Neural progenitor cell (in vitro differentiated cells): ENCODE measurements at regions not wholly inside any gene's neighbourhood (a gene's known extent, or its start where the extent isn't known, plus 50 kb on each side); places are given as distances from the start of the nearest gene placed in this dataset.

ENCODE experiments used
- DNase-seq: peaks from one replicate; pipeline ENCODE4 v3.0.0-alpha.2; 2016; ENCODE audit warnings: low spot score
- H2AFZ ChIP-seq: fragments of 200-600 bp; sonication (generic); replicated peaks from 2 replicates; pipeline ENCODE4 v1.6.1; 2016; ENCODE audit warnings: antibody characterized with exemption
- H3F3A ChIP-seq: fragments of 200-600 bp; sonication (generic); 2 replicates; pipeline ENCODE4 v1.6.1; 2016; ENCODE audit warnings: antibody characterized with exemption, low read depth
- H3K27ac ChIP-seq: fragments of 200-600 bp; sonication (generic); 2 replicates; pipeline ENCODE4 v1.5.1; 2016; ENCODE audit warnings: mild to moderate bottlenecking
- H3K27me3 ChIP-seq: fragments of 200-600 bp; sonication (generic); 2 replicates; pipeline ENCODE4 v1.6.1; 2016; ENCODE audit warnings: mild to moderate bottlenecking, moderate library complexity
- H3K36me3 ChIP-seq: fragments of 200-600 bp; sonication (generic); 2 replicates; pipeline ENCODE4 v1.5.1; 2016
- H3K4me1 ChIP-seq: fragments of 200-600 bp; sonication (generic); 2 replicates; pipeline ENCODE4 v1.6.1; 2016; ENCODE audit warnings: mixed run types
- H3K4me2 ChIP-seq: fragments of 200-600 bp; sonication (generic); 2 replicates; pipeline ENCODE4 v1.6.1; 2016
- H3K4me3 ChIP-seq: fragments of 200-600 bp; sonication (generic); 2 replicates; pipeline ENCODE4 v1.5.1; 2016
- H3K79me2 ChIP-seq: fragments of 200-600 bp; sonication (generic); 2 replicates; pipeline ENCODE4 v1.6.1; 2016; ENCODE audit warnings: low read depth
- H3K9ac ChIP-seq: fragments of 200-600 bp; sonication (generic); 2 replicates; pipeline ENCODE4 v1.6.1; 2016
- H3K9me3 ChIP-seq: fragments of 200-600 bp; sonication (generic); 2 replicates; pipeline ENCODE4 v1.5.1; 2016; ENCODE audit warnings: low read depth
- H4K20me1 ChIP-seq: fragments of 200-600 bp; sonication (generic); 2 replicates; pipeline ENCODE4 v1.6.1; 2016; ENCODE audit warnings: low read depth
- H3K27ac Mint-ChIP-seq: 3 replicates; pipeline ENCODE4 v1.8.0; 2021; ENCODE audit warnings: mixed read lengths
- H3K27me3 Mint-ChIP-seq: 2 replicates; pipeline ENCODE4 v1.8.0; 2022; ENCODE audit warnings: low read depth, mild to moderate bottlenecking, inconsistent platforms, moderate library complexity, mixed read lengths; ENCODE audit not compliant: insufficient read depth
- H3K36me3 Mint-ChIP-seq: 3 replicates; pipeline ENCODE4 v1.8.0; 2021; ENCODE audit warnings: mixed read lengths
- H3K4me1 Mint-ChIP-seq: 3 replicates; pipeline ENCODE4 v1.8.0; 2021; ENCODE audit warnings: mixed read lengths
- H3K4me3 Mint-ChIP-seq: 3 replicates; pipeline ENCODE4 v1.8.0; 2021; ENCODE audit warnings: mild to moderate bottlenecking, moderate library complexity, mixed read lengths
- H3K9me3 Mint-ChIP-seq: 3 replicates; pipeline ENCODE4 v1.8.0; 2020; ENCODE audit warnings: mixed read lengths
- EZH2 ChIP-seq: fragments of 200-600 bp; sonication (generic); IDR thresholded peaks from 2 replicates; pipeline ENCODE4 v1.6.1; 2017; ENCODE audit warnings: antibody characterized with exemption, mild to moderate bottlenecking, moderate library complexity
- EZH2phosphoT487 ChIP-seq: fragments of 200-600 bp; sonication (generic); IDR thresholded peaks from 2 replicates; pipeline ENCODE4 v1.6.1; 2017; ENCODE audit warnings: antibody characterized with exemption
- TF ChIP-seq, protein P1 (sequence below): fragments of 200-600 bp; sonication (generic); IDR thresholded peaks from 2 replicates; pipeline ENCODE4 v1.5.1; 2017; ENCODE audit warnings: antibody characterized with exemption, mild to moderate bottlenecking

DNA sequence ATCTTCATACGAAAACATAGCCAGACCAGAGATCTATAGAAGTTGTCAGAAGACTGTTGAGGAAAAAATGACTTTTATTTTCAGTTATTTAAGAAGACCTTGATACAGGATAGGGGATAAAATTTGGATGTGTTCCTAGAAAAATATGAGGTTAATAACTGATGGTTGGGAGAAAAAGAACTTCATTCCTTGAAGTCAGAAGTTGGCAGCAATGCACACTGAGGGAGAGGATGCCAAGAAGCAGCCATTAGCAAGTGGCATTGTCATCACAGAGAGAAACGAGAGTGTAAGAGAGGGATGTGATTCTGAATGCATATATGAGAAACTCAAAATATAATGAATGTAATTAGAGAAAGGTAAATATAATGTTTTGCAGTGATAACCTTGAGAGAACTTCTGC is 382.1 kb upstream of the EPHA5 start:
- Histone ChIP-seq H3F3A (no peaks in the 10 kb centered on the region), H3K4me1 (peaks cover 5% of the 10 kb centered on the region), H3K27ac (no peak overlapping the region), H2AFZ (no peak overlapping the region), H3K36me3 (no peaks in the 10 kb centered on the region), H3K4me3 (no peak overlapping the region), H3K9ac (no peak overlapping the region), H3K9me3 (no peaks in the 10 kb centered on the region), H3K79me2 (no peaks in the 10 kb centered on the region), H3K4me2 (no peak overlapping the region), H4K20me1 (no peaks in the 10 kb centered on the region), H3K27me3 (no peaks in the 10 kb centered on the region)
- Mint-ChIP-seq H3K27ac (no peak overlapping the region), H3K9me3 (no peaks in the 10 kb centered on the region), H3K36me3 (no peaks in the 10 kb centered on the region), H3K4me3 (no peak overlapping the region), H3K27me3 (no peaks in the 10 kb centered on the region), H3K4me1 (peaks cover 4% of the 10 kb centered on the region)
- TF ChIP-seq EZH2phosphoT487 = no peak
- no peak for TF ChIP-seq EZH2
- TF ChIP-seq, protein P1, sequence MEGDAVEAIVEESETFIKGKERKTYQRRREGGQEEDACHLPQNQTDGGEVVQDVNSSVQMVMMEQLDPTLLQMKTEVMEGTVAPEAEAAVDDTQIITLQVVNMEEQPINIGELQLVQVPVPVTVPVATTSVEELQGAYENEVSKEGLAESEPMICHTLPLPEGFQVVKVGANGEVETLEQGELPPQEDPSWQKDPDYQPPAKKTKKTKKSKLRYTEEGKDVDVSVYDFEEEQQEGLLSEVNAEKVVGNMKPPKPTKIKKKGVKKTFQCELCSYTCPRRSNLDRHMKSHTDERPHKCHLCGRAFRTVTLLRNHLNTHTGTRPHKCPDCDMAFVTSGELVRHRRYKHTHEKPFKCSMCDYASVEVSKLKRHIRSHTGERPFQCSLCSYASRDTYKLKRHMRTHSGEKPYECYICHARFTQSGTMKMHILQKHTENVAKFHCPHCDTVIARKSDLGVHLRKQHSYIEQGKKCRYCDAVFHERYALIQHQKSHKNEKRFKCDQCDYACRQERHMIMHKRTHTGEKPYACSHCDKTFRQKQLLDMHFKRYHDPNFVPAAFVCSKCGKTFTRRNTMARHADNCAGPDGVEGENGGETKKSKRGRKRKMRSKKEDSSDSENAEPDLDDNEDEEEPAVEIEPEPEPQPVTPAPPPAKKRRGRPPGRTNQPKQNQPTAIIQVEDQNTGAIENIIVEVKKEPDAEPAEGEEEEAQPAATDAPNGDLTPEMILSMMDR = no peak
- DNase-seq = no peak

DNA sequence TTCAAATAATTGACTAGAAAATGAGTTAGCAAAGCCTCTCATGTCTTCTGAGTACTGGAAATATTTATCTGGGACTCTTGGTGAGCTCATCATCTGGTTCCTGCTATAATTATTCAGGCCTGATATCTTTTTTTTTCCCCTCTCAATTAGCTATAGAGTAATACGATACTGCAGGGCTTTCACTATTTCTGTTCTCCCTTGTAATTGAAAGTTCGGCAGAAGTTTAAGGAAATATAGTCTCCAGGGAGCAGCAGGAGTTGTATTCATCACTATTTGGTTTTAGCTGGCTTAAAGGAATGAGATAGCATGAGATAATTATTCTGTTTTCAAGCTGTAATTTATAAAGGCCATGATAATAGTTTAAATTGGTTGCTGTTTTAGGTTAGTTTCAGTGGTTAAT is 378.6 kb upstream of the EPHA5 start:
- Histone ChIP-seq H3K27me3 (no peaks in the 10 kb centered on the region), H4K20me1 (no peaks in the 10 kb centered on the region), H3K4me1 (peaks cover 5% of the 10 kb centered on the region), H2AFZ (peak overlapping the region; percentile 53), H3F3A (no peaks in the 10 kb centered on the region), H3K27ac (no peak overlapping the region), H3K9me3 (no peaks in the 10 kb centered on the region), H3K79me2 (no peaks in the 10 kb centered on the region), H3K36me3 (no peaks in the 10 kb centered on the region), H3K4me3 (no peak overlapping the region), H3K9ac (no peak overlapping the region), H3K4me2 (no peak overlapping the region)
- no peaks in the 10 kb centered on the region for H3K27me3 Mint-ChIP-seq
- no peaks in the 10 kb centered on the region for H3K36me3 Mint-ChIP-seq
- DNase-seq = no peak
- H3K4me1 Mint-ChIP-seq = peaks cover 4% of the 10 kb centered on the region
- H3K9me3 Mint-ChIP-seq = no peaks in the 10 kb centered on the region
- no peak overlapping the region for H3K4me3 Mint-ChIP-seq
- TF ChIP-seq EZH2phosphoT487 (no peak), EZH2 (no peak)
- TF ChIP-seq, protein P1 = no peak
- H3K27ac Mint-ChIP-seq = peak overlapping the region; percentile 10

DNA sequence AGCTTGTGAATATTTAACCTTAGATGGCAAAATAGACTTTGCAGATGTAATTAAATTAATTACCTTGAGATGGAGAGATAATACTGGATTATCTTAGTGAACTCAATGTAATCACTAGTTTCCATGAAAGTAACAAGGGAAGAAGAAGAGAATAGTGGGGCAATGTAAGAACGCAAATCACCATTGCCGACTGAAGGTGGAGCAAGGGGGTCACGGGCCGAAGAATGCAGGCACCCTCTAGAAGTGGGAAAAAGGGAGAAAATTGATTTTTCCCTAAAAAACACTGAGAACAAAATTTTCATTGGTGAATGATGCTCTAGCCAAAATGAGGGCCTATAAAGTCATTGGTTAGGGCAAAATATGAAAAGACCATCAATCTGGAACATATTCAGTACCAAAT is 375.6 kb upstream of the EPHA5 start:
- Histone ChIP-seq H3F3A (no peaks in the 10 kb centered on the region), H3K9me3 (no peaks in the 10 kb centered on the region), H3K27me3 (no peaks in the 10 kb centered on the region), H3K36me3 (no peaks in the 10 kb centered on the region), H3K4me3 (no peak overlapping the region), H3K27ac (no peak overlapping the region), H3K4me2 (no peak overlapping the region), H3K79me2 (no peaks in the 10 kb centered on the region), H3K9ac (no peak overlapping the region), H2AFZ (no peak overlapping the region), H4K20me1 (no peaks in the 10 kb centered on the region), H3K4me1 (peaks cover 5% of the 10 kb centered on the region)
- TF ChIP-seq EZH2 (no peak), EZH2phosphoT487 (no peak)
- TF ChIP-seq, protein P1 = peak; percentile 38
- H3K4me1 Mint-ChIP-seq = peaks cover 4% of the 10 kb centered on the region
- H3K4me3 Mint-ChIP-seq = no peak overlapping the region
- no peaks in the 10 kb centered on the region for H3K27me3 Mint-ChIP-seq
- H3K9me3 Mint-ChIP-seq = no peaks in the 10 kb centered on the region
- H3K27ac Mint-ChIP-seq = no peak overlapping the region
- no peaks in the 10 kb centered on the region for H3K36me3 Mint-ChIP-seq
- no peak for DNase-seq
